IMR-90 (cell line): ENCODE measurements at regions not wholly inside any gene's neighbourhood (a gene's known extent, or its start where the extent isn't known, plus 50 kb on each side); places are given as distances from the start of the nearest gene placed in this dataset.

Source experiments
- ATAC-seq: fragments of 200-7000 bp; cut with Tn5 transposase; 2 replicates; pipeline ENCODE4 v1.9.1; 2020; ENCODE audit warnings: low read depth, mild to moderate bottlenecking, moderate library complexity
- BruUV-seq: library from RNA; stranded (reverse); fragments of 400-500 nt; replicated peaks from 2 replicates; lab custom pipeline; 2021; lab: Mats Ljungman, UMichigan
- CTCF ChIA-PET: fragments of 300-600 bp; formaldehyde crosslinking; extraction: SDS; loops from one replicate; lab custom pipeline; 2021; ENCODE audit warnings: antibody characterized with exemption; lab: Yijun Ruan, JAX
- POLR2A ChIA-PET: fragments of 300-600 bp; sonication (Branson Sonifier 250); formaldehyde crosslinking; loops from one replicate; lab custom pipeline; 2022; ENCODE audit warnings: antibody characterized with exemption; ENCODE audit not compliant: unreplicated experiment; lab: Charles Lee
- DNase-seq: peaks from one replicate; pipeline ENCODE4 v3.0.0; 2013
- H2AFZ ChIP-seq: replicated peaks from 2 replicates; pipeline ENCODE3; 2013; ENCODE audit warnings: low read length, mild to moderate bottlenecking; ENCODE audit not compliant: poor library complexity
- H2AK5ac ChIP-seq: 2 replicates; pipeline ENCODE4 v1.6.1; 2013; ENCODE audit warnings: low read depth, low read length, inconsistent platforms
- H2AK9ac ChIP-seq: replicated peaks from 2 replicates; pipeline ENCODE3; 2013; ENCODE audit warnings: mild to moderate bottlenecking, low read depth, low read length, moderate library complexity; ENCODE audit not compliant: poor library complexity
- H2BK120ac ChIP-seq: 2 replicates; pipeline ENCODE4 v1.6.1; 2013; ENCODE audit warnings: low read depth, low read length, inconsistent platforms
- H2BK15ac ChIP-seq: 3 replicates; pipeline ENCODE4 v1.6.1; 2013; ENCODE audit warnings: low read depth, low read length, inconsistent platforms
- H2BK20ac ChIP-seq: 2 replicates; pipeline ENCODE4 v1.6.1; 2013; ENCODE audit warnings: low read depth, mild to moderate bottlenecking, inconsistent platforms, low read length, moderate library complexity
- H2BK5ac ChIP-seq: 2 replicates; pipeline ENCODE4 v1.6.1; 2013; ENCODE audit warnings: mild to moderate bottlenecking, low read depth, low read length, inconsistent platforms; ENCODE audit not compliant: poor library complexity, severe bottlenecking
- H3K14ac ChIP-seq: replicated peaks from 2 replicates; pipeline ENCODE4 v1.6.1; 2013; ENCODE audit warnings: low read depth, low read length, inconsistent platforms
- H3K18ac ChIP-seq: 2 replicates; pipeline ENCODE4 v1.6.1; 2013; ENCODE audit warnings: low read depth, low read length, control low read depth
- H3K23ac ChIP-seq: 2 replicates; pipeline ENCODE4 v1.6.1; 2013; ENCODE audit warnings: low read depth, low read length, inconsistent platforms
- H3K27ac ChIP-seq: 2 replicates; pipeline ENCODE4 v1.5.1; 2013; ENCODE audit warnings: mild to moderate bottlenecking, control low read depth, low read length; ENCODE audit not compliant: insufficient read depth
- H3K27me3 ChIP-seq: 2 replicates; pipeline ENCODE4 v1.6.1; 2013; ENCODE audit warnings: low read length; ENCODE audit not compliant: control insufficient read depth, insufficient read depth
- H3K36me3 ChIP-seq: 2 replicates; pipeline ENCODE4 v1.6.1; 2013; ENCODE audit warnings: low read length, mixed read lengths; ENCODE audit not compliant: control insufficient read depth, insufficient read depth
- H3K4ac ChIP-seq: 2 replicates; pipeline ENCODE4 v1.6.1; 2013; ENCODE audit warnings: low read depth, low read length, inconsistent platforms
- H3K4me1 ChIP-seq: 2 replicates; pipeline ENCODE4 v1.6.1; 2013; ENCODE audit warnings: low read length, mixed read lengths; ENCODE audit not compliant: control insufficient read depth, insufficient read depth
- H3K4me2 ChIP-seq: 2 replicates; pipeline ENCODE4 v1.6.1; 2013; ENCODE audit warnings: low read depth, mild to moderate bottlenecking, control low read depth, low read length, moderate library complexity
- H3K4me3 ChIP-seq: 2 replicates; pipeline ENCODE4 v1.5.1; 2013; ENCODE audit warnings: low read depth, mild to moderate bottlenecking, control low read depth, low read length, moderate library complexity; ENCODE audit not compliant: insufficient read depth
- H3K56ac ChIP-seq: 2 replicates; pipeline ENCODE4 v1.6.1; 2013; ENCODE audit warnings: low read length, inconsistent platforms; ENCODE audit not compliant: insufficient read depth; ENCODE audit errors: extremely low read depth
- H3K79me1 ChIP-seq, 2 experiments: 2 replicates each; pipeline ENCODE4 v1.6.1; 2013; ENCODE audit warnings: low read length in 2 of 2, inconsistent platforms in 1 of 2, low read depth in 1 of 2
- H3K9ac ChIP-seq: 2 replicates; pipeline ENCODE4 v1.6.1; 2013; ENCODE audit warnings: low read depth, low read length, control low read depth
- H3K9me1 ChIP-seq: 2 replicates; pipeline ENCODE4 v1.6.1; 2013; ENCODE audit warnings: low read length, inconsistent platforms; ENCODE audit not compliant: insufficient read depth
- H3K9me3 ChIP-seq: 2 replicates; pipeline ENCODE4 v1.6.1; 2013; ENCODE audit warnings: low read length; ENCODE audit not compliant: control insufficient read depth, insufficient read depth
- H4K20me1 ChIP-seq: 2 replicates; pipeline ENCODE4 v1.6.1; 2013; ENCODE audit warnings: low read length, inconsistent platforms; ENCODE audit not compliant: insufficient read depth
- H4K5ac ChIP-seq: 2 replicates; pipeline ENCODE4 v1.6.1; 2013; ENCODE audit warnings: mild to moderate bottlenecking, low read depth, low read length, control low read depth
- H4K8ac ChIP-seq, 2 experiments: 2 replicates each; pipeline ENCODE4 v1.6.1; 2013; ENCODE audit warnings: low read depth in 2 of 2, low read length in 2 of 2, control low read depth in 1 of 2, inconsistent platforms in 1 of 2
- H4K91ac ChIP-seq: 2 replicates; pipeline ENCODE4 v1.6.1; 2013; ENCODE audit warnings: low read depth, low read length, inconsistent platforms; ENCODE audit not compliant: insufficient read depth
- BHLHE40 ChIP-seq: fragments of 150-350 bp; IDR thresholded peaks from 2 replicates; pipeline ENCODE4 v1.6.1; 2016; ENCODE audit warnings: mild to moderate bottlenecking, low read depth, low read length
- CHD1 ChIP-seq: IDR thresholded peaks from 2 replicates; pipeline ENCODE4 v1.6.1; 2012; ENCODE audit warnings: low read depth, low read length, improper control_type of control experiment
- FOS ChIP-seq: fragments of 150-350 bp; IDR thresholded peaks from 2 replicates; pipeline ENCODE4 v1.6.1; 2016; ENCODE audit warnings: low read depth, low read length
- RCOR1 ChIP-seq: IDR thresholded peaks from 2 replicates; pipeline ENCODE4 v1.6.1; 2012; ENCODE audit warnings: mild to moderate bottlenecking, low read length, improper control_type of control experiment; ENCODE audit not compliant: insufficient replicate concordance
- RFX5 ChIP-seq: IDR thresholded peaks from 2 replicates; pipeline ENCODE4 v1.8.0; 2012; ENCODE audit warnings: low read depth, mild to moderate bottlenecking, low read length, moderate library complexity
- SMC3 ChIP-seq: fragments of 150-350 bp; IDR thresholded peaks from 2 replicates; pipeline ENCODE4 v1.6.1; 2016; ENCODE audit warnings: low read depth, mild to moderate bottlenecking, antibody characterized with exemption, low read length, moderate library complexity
- WGBS, 2 experiments: methylation state at CpG; one replicate each; pipeline versions ENCODE4 v1.1.5 to v1.1.7; 2013; ENCODE audit warnings: missing lambda C conversion rate in 2 of 2; ENCODE audit not compliant: insufficient read length in 1 of 2; ENCODE audit errors: extremely low coverage in 2 of 2; 5-methylcytosine and 5-hydroxymethylcytosine counted together
- dilution Hi-C: fragments of 300-500 bp; cut with HindIII; formaldehyde crosslinking; loops from one replicate; pipeline ENCODE4 v1.14.3; 2018; ENCODE audit warnings: low sequenced_read_pairs; ENCODE audit not compliant: unreplicated experiment
- in situ Hi-C: fragments of 300-500 bp; cut with MboI; formaldehyde crosslinking; loops from 3 replicates; pipeline ENCODE4 v1.14.3; 2019; ENCODE audit warnings: low sequenced_read_pairs, inconsistent platforms, mixed read lengths
- intact Hi-C: fragments of 100-400 bp; cut with micrococcal nuclease; formaldehyde crosslinking; loops from 2 replicates; pipeline ENCODE4 v1.10.0; 2022
- TF ChIP-seq, protein P1 (sequence below): conservative IDR thresholded peaks from 2 replicates; pipeline ENCODE4 v1.5.1; 2012; ENCODE audit warnings: mild to moderate bottlenecking, low read depth, low read length, improper control_type of control experiment
- TF ChIP-seq, protein P2 (sequence below): fragments of 150-350 bp; IDR thresholded peaks from 2 replicates; pipeline ENCODE4 v1.6.1; 2017; ENCODE audit warnings: mild to moderate bottlenecking, antibody characterized with exemption, low read length, low read depth
- TF ChIP-seq, protein P3 (sequence below): fragments of 150-350 bp; IDR thresholded peaks from 2 replicates; pipeline ENCODE4 v1.6.1; 2016; ENCODE audit warnings: low read depth, mild to moderate bottlenecking, low read length, moderate library complexity, borderline replicate concordance

GRCh38 chr3:83140983-83141382, 1379.5 kb upstream of the GBE1 start:
- intact Hi-C loops: no loop called here
- Histone ChIP-seq H3K14ac (no peak overlapping the region), H3K18ac (no peak overlapping the region), H2BK5ac (no peak overlapping the region), H4K91ac (no peak overlapping the region), H3K9me1 (no peaks in the 10 kb centered on the region), H3K9ac (no peak overlapping the region), H3K36me3 (no peaks in the 10 kb centered on the region), H4K20me1 (no peaks in the 10 kb centered on the region), H3K4me1 (no peaks in the 10 kb centered on the region), H2BK15ac (no peak overlapping the region), H3K4ac (no peak overlapping the region), H4K5ac (no peak overlapping the region), H2BK120ac (no peak overlapping the region), H2AK9ac (no peak overlapping the region), H3K23ac (no peak overlapping the region), H3K56ac (no peak overlapping the region), H4K8ac (no peak overlapping the region), H2AFZ (no peak overlapping the region), H2AK5ac (no peak overlapping the region), H3K79me1 (no peaks in the 10 kb centered on the region), H3K9me3 (no peaks in the 10 kb centered on the region; the same call in 1 of the 2 replicates), H3K4me2 (no peak overlapping the region), H3K4me3 (no peak overlapping the region), H2BK20ac (no peak overlapping the region), H3K27me3 (no peaks in the 10 kb centered on the region), H3K27ac (no peak overlapping the region)
- POLR2A ChIA-PET: no interaction called here
- CTCF ChIA-PET: no interaction called here
- no peak for ATAC-seq
- dilution Hi-C loops: no loop called here
- DNase-seq: no peak
- WGBS, 2 experiments: no CpG with 5 or more reads among the region's 2 CpGs
- in situ Hi-C loops: loop anchor here (25.0 kb wide), 1 partner anchor 96 kb away; no protein-coding TSS in a partner anchor
- TF ChIP-seq RCOR1: no peak
- TF ChIP-seq SMC3: no peak
- no peak for TF ChIP-seq CHD1
- TF ChIP-seq, protein P1, sequence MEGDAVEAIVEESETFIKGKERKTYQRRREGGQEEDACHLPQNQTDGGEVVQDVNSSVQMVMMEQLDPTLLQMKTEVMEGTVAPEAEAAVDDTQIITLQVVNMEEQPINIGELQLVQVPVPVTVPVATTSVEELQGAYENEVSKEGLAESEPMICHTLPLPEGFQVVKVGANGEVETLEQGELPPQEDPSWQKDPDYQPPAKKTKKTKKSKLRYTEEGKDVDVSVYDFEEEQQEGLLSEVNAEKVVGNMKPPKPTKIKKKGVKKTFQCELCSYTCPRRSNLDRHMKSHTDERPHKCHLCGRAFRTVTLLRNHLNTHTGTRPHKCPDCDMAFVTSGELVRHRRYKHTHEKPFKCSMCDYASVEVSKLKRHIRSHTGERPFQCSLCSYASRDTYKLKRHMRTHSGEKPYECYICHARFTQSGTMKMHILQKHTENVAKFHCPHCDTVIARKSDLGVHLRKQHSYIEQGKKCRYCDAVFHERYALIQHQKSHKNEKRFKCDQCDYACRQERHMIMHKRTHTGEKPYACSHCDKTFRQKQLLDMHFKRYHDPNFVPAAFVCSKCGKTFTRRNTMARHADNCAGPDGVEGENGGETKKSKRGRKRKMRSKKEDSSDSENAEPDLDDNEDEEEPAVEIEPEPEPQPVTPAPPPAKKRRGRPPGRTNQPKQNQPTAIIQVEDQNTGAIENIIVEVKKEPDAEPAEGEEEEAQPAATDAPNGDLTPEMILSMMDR: no peak
- TF ChIP-seq RFX5: no peak
- TF ChIP-seq FOS: no peak
- TF ChIP-seq, protein P2, sequence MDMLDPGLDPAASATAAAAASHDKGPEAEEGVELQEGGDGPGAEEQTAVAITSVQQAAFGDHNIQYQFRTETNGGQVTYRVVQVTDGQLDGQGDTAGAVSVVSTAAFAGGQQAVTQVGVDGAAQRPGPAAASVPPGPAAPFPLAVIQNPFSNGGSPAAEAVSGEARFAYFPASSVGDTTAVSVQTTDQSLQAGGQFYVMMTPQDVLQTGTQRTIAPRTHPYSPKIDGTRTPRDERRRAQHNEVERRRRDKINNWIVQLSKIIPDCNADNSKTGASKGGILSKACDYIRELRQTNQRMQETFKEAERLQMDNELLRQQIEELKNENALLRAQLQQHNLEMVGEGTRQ: no peak
- TF ChIP-seq, protein P3, sequence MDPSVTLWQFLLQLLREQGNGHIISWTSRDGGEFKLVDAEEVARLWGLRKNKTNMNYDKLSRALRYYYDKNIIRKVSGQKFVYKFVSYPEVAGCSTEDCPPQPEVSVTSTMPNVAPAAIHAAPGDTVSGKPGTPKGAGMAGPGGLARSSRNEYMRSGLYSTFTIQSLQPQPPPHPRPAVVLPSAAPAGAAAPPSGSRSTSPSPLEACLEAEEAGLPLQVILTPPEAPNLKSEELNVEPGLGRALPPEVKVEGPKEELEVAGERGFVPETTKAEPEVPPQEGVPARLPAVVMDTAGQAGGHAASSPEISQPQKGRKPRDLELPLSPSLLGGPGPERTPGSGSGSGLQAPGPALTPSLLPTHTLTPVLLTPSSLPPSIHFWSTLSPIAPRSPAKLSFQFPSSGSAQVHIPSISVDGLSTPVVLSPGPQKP: no peak
- TF ChIP-seq BHLHE40: no peak
- BruUV-seq: no TSS peak
